HG02678 (cell line): ENCODE measurements at regions not wholly inside any gene's neighbourhood (a gene's known extent, or its start where the extent isn't known, plus 50 kb on each side); places are given as distances from the start of the nearest gene placed in this dataset.

Source experiments
- ATAC-seq: cut with Tn5 transposase; IDR thresholded peaks from one replicate; pipeline ENCODE4 v1.9.1; 2021; ENCODE audit warnings: mild to moderate bottlenecking, moderate library complexity; ENCODE audit not compliant: unreplicated experiment

DNA sequence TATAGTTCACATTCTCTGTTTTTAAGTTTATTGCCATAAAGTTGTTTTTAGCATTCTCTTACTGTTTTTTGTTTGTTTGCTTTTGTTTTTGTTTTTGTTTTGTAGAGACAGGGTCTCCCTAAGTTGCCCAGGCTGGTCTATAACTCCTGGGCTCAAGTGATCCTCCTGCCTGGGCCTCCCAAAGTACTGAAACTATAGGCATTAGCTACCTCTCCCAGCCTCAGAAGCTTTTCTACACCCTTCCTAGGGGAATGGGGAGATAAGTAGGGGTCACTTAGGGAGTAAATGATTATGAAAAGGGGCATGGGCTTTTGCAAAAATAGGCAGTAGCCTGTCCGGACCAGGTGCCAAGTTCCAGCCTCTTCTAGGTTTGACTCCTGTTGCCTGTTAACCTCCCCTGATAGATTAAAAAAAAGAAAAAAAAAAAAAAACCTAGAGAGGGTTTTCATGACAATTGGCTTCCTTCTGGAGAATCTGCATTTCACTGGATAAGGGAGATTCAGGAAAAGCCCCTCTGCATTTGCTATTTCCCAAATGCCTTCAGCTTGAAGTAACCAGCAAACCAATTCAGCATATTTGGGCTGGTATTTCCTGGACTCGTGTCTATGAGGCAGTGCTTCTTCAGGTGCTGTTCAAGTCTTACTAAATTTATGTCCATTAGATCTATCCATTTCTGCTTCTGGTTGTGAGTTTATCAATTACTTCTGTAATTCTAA lies 216.8 kb downstream of the TM9SF2 start:
- no peak for ATAC-seq

DNA sequence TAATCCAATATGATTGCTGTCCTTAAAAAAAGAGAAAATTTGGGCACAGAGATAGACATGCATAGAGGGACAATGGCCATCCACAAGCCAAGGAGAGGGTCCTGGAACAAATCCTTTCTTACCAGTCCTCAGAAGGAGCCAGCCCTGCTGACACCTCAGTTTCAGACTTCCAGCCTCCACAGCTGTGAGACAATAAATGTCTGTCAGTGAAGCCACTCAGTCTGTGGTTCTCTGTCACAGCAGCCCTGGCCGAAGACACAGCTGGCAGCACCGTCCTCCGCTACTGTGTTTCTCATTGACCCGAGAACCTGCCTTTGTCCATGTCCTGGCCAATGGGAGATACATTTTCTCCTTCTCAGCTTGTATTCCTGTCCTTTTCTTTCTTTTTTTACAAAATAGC lies 207.9 kb downstream of the TM9SF2 start:
- no peak for ATAC-seq

DNA sequence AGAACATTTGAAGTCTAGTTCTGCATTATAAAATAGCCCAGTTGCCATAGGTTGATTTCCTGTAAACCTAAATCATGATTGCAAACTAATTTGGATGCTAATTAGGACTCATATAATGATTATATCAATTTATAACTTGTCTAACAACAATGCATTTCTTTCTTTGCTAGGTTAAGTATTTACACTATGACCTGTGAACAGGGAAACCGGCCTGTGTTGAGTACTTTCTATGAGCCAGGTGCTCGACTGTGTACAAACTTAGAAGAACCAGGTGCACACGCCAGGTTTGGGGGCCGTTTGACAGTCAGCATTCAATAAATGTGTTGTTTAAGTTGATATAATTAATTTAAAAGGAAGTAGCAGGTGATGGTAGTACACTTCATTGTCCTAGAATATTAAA lies 203.1 kb downstream of the TM9SF2 start:
- no peak for ATAC-seq

DNA sequence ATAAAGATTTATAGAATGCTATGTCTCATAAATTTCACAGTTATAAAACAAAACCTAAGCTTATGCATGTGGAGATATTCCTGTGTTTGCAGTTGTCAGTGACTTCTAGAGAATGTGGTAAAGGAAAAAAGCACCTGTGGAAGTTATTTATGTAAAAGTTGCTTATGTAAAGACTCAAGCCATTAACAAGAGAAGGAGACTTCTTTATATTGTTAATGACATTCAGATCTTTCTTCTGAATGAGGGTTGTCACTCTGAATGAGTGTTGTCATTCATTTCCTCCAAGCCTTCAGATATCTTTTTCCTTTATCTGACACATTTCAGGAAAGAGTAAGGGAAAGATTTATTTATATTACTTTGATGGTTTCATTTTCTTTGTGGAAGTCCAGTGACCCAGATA lies 202.6 kb downstream of the TM9SF2 start:
- no peak for ATAC-seq

GRCh38 chr13:99702687-99703319 lies 201.5 kb downstream of the TM9SF2 start:
- no peak for ATAC-seq

GRCh38 chr13:99700468-99700867 lies 199.2 kb downstream of the TM9SF2 start:
- ATAC-seq: no peak

GRCh38 chr13:99698816-99699099 lies 197.5 kb downstream of the TM9SF2 start:
- no peak for ATAC-seq

DNA sequence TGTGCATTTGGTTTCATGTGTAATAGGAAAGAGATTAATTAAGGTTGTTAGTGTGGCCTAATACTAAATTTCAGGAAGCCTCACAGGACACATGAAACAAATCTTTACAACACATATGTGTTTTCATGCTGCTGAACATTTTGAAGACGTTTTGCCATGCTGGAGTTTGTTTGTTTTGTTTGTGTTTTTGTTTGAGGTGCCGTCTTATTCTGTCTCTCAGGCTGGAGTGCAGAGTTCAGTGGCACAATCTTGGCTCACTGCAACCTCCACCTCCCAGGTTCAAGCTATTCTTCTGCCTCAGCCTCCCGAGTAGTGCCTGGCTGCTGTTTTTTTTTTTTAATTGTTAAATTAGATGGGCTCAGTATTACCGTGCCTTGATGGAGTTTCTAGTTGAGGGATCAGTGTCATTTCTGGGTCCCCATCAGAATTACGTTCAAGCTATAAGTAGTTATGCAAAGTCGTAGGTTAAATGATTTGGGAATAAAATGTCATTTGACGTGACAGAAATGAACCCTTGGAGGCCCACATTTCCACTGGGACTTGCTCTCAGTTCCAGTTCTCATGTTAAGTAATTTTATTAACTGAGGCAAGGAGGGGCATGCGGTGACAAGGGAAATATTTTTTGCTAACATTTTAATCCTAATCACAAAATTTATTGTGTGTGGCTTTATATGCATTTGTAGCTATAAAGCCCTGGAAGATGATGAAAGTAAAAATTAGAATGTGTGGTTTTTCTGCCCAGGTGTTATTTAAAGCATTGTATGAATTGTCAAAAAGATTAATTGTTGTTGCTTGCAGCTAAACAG lies 196.9 kb downstream of the TM9SF2 start:
- ATAC-seq: no peak

- no peak for ATAC-seq
These were observed 194.6 kb downstream of the TM9SF2 start for GRCh38 chr13:99695857-99696256.

DNA sequence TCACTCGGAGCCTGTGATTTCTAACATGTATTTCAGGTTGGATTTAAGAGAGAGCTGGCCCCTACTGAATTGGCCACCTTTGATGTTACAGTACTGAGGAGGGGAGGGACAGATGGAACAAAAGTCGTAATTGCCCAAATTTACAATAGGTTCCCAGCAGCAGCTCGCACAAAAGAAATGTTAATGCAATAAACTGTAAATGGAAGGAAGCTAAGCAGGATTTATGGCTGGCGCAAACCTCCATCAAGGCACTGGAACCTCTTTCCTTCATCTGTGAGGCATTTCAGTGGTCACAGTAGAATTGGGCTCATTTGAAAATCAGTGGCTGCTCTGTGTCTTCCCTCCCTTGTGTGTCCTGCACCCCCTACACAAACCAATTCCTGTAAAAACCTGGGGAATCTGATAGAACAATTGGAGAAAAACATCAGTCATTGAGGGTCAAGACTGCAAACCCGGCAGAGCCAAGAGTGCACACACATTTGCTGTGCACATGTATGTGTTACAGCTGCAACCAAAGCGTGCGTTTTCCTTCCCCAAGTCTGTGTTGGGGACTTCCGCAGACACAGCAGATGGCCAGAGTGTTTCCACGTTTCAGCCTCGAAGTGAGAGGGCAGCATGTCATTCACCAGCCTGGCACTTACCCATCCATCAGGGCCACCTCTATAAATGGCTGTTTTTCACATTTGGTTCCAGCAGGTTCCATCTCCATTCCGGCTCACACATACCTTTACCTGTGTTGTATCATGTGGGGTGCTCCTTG lies 192.8 kb downstream of the TM9SF2 start:
- ATAC-seq: no peak

- no peak for ATAC-seq
These were observed 192.1 kb downstream of the TM9SF2 start for GRCh38 chr13:99693351-99693750.

- no peak for ATAC-seq
These were observed 191.6 kb downstream of the TM9SF2 start for GRCh38 chr13:99692854-99693253.

DNA sequence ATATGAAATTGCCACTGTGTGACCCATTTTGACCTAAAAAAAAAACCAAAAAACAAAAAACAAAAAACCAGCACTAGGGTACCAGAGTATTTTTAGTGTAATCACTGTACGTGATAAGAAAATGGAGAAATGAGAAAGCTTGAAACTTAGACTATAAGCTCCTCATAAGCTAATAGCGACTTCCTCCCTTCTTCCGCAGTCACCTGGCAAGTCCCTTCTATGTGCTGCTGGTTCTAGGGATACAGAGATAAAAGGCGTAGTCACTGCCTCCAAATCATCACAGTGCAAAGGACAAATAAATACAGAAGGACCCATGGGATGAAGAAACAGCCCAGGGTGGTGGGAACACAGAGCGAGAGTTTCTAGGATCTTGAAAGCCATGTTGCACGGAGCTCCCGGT lies 190.3 kb downstream of the TM9SF2 start:
- ATAC-seq: no peak

- no peak for ATAC-seq
These were observed 189.3 kb downstream of the TM9SF2 start for GRCh38 chr13:99690426-99691174.

DNA sequence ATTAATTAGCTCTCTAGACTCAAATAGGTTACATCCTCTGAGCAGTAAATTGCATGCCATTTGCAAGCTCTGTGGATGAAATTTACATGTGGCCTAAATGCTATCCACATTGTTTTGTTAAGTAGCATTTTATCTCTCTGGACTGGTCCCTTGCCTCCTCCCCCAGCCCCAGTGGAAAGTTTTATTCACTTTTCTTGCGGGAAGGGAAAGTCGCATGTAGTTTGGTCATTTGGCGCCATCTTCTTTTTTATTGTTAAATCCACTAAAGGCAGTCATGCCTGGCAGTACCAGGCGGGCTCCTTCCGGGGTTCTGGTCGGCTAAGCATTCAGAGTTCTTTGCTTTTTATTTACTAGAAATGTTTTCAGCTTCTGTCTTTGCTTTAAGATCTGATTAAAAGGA lies 188.7 kb downstream of the TM9SF2 start:
- no peak for ATAC-seq

DNA sequence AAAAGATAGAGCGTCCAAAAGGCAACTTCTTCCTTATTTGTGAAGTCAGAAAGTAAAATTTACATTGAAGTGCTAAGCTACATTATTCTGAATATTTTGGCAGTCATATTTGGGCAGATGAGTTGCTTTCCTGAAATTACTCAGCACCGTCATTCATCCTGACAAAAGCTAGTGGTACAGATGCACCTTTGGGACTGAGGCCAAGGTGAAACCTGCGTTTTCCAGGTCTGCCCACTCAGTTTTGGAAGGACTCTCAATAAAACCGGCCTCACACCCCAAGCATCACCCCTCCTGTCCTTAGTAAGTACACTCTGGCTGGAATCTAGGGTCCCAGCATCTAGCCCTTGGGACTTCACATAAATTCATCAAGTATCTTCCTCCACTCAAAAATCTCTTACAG lies 187.5 kb downstream of the TM9SF2 start:
- ATAC-seq: no peak

- no peak for ATAC-seq
These were observed 186.6 kb downstream of the TM9SF2 start for GRCh38 chr13:99687723-99688397.

DNA sequence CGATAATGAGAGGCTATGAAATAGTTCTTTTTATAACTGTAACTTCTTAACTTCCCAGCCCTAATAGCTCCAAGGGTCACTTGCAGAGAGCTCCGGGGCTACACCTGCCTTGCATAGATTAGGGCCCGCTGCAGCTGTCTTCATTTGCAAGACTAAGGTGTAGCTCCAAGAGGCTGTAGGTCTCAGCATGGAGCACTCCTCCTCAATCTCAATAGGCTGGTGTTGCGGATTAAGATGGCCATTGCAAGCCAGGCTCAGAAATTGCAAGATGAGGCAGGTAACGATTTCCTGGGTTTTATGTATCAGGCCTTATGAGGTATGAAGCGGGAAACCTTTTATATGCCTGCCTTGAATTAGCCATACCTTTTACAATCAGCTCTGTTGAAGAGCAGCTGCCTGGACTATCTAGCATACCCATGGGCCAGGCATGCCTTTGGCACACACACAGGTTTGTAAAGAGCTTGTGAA lies 185.7 kb downstream of the TM9SF2 start:
- ATAC-seq: no peak

DNA sequence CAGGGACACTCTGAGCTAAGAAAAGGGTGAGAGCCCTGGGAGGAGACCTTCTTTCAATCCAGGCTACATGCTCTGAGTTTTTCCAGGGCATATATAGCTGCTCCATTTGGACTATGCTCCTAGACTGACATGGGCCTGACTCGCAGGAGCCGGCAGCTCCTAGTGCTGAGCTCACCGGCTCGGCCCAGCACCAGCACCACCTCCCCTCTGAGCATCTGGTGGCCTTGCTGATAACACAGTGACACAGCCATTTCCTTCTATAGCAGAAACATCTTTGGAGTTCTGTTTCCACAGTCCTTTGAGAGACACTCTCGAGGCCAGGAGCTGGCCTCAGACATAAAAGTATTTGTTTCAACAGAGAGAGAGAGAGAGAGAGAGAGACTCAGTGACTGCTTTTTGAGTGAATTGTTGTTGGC lies 184.9 kb downstream of the TM9SF2 start:
- no peak for ATAC-seq

- no peak for ATAC-seq
These were observed 180.4 kb downstream of the TM9SF2 start for GRCh38 chr13:99681695-99682094.
